ENCODE measurements at regions not wholly inside any gene's neighbourhood (a gene's known extent, or its start where the extent isn't known, plus 50 kb on each side); places are given as distances from the start of the nearest gene placed in this dataset.
"Not testable (repeated sequence)": the region's sequence is repeated elsewhere in the genome, so short reads cannot be mapped to it uniquely, and the experiment has no call there.

DNA sequence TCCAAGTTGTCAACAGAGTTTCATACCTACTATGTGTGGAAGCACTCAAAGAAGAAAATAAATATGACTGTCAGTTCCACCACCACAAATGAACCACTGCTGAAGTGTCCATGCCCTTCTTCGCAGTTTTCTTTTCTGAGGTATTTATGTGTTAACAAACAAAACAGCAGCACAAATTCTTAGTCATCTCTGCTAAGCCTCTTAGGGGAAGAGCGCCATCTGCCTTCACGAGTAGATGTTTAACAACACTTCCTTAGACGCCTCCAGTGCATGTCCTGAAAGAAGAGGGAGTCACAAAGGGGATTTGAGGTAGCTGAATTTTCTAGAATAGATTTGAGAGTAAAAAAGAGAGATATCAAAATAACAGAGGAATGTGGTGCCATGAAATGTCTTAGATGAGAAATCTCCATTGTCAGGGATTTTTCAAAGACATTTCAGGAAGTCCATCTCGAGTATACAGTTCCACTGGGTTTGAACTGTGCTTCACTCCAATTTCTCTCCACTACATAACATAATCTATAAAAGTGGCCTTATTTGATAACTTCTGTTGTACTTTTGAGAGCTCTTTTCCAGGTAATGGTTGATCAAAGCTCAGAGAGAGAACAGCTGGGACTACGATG is 775.3 kb upstream of the POM121L12 start:
- no peak for DNase-seq (ENCODE audit: low spot score)

DNA sequence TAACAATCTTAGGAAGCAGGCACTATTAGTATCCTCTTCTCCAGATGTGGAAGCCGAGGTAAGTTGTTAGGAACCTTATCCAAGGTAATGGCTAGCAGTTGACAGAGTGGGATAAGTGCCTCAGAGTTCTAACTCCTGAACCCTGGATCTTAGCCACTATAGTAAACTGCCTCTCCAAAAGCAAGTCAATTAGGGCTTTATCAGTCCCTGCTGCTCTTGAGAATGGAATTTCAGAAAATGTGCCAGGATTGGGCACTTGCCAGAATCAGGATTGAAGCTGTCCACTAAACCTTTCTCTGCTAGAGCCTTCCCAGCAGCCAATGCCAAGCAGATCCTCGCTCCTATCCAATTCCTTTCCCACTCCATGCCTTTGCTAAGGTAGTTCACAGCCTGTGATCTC is 777.5 kb upstream of the POM121L12 start:
- DNase-seq (ENCODE audit: low spot score): no peak

DNA sequence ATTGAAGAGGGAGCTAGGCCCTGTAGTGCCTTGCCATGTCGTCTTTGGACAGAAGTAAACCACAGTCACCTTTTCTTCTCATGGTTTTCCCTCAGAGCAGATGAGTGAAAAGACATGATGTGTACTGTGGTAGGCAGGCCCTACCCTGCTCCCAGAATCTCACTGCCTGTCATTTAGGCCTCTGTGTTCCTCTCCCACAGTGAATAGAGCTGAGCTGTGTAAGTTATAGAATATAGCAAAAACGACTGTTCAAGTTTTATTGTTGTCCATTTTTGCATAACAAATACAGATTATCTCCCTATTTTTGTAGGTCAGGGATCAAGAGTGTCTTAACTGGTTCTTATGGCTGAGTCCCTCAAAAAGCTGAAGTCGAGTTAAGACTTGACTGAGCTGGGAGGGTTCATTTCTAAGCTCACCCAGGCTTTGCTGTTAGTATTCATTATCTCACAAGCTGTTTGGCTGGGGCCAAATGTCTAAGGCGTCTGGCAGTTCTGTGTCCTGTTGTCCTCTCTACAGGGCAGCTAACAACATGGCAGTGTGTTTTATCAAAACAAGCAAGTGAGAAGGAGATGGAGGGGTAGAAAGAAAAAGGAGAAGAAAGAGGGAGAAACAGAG is 780.9 kb upstream of the POM121L12 start:
- DNase-seq (ENCODE audit: low spot score): no peak

DNA sequence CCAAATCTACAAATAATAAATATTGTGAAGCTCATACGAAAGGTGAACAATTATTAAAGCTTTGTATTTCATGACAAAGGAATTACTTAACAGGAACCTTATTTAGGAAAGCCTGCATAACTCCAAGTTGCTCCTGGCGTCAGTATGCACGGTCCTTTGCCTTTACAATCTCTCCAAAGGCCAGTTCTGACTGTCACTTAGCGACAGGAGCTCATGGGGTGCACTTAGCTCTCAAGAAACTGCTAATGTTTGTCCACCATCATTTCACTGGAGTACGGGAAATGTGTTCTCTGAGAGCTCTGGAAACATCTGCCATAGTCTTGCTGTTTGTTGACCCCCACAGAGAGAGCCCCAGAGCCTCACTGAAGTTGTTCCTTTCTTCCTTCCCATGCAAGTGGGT is 781.5 kb upstream of the POM121L12 start:
- no peak for DNase-seq (ENCODE audit: low spot score)

DNA sequence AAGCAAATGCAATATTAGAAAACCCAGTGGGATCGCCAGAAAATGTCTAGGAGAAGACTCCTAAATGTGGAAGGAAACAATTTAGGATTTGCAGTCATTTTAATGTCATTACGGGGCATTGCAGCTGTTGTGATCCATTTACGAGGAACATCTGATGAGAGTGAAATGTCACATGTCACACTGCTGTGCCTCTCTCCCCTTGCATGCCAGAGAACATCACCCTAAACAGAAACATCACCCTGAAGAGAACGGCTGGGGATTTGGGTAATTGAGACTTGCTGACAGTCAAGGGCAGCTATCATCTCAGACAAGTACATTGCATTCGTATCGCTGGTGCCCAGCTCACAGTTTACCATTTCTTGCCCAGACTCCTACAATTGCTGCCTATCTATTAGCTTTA is 785.7 kb upstream of the POM121L12 start:
- DNase-seq (ENCODE audit: low spot score): no peak

DNA sequence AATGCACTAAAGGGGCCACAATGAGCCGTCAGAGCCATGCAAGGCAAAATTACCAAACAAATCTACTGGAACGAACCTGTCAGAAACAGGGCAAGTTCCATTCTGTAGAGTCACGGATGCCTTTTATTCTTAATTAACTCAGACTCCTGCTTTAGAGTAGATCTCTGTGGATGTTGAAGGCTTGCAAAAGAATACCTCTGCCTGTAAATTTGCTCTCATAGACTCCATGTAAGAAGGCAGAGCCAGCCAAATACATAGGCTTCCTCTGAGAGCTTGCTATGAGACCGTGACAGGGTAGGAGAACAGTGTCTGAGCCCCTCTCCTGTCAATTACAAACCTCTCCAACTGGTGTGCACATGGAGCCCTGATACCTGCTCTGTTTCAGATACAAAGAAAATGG is 787.9 kb upstream of the POM121L12 start:
- DNase-seq (ENCODE audit: low spot score): no peak

DNA sequence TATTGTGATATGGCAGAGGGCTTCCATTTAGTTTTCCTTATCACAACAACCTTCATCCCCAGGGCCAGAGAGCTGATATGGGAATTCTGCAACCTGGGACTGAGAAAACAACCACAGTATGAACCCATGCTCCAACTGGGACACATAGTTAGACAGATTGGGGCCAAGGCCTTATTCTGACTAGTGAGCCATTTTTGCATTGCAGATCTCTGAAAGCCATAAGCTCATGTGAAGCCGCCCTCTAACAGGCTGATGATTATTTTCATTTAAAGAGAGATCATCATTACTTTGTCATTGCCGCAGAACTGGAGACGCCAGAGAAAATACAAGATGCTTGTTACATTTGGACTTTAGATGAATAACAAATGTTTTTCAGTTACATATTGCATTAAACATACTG is 791.7 kb upstream of the POM121L12 start:
- no peak for DNase-seq (ENCODE audit: low spot score)

DNA sequence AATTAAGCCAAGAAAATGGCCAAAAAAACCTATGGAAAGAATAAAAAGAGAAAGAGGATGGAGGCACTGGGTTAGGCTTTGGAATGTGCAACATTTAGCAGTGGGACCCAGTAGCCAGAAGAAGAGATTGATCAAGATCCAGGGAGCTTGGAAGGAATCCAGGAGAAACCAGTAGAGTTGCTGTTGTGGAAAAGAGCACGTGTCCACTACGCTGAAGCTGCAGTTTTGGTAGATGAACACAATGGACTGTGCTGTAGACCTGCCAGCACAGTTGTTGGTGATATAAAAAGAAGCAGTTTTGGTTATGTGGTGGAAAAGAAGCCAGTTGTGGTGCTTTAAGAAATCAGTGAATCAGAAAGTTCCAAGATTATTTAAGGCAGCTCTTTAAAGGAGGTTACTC is 802.2 kb upstream of the POM121L12 start:
- no peak for DNase-seq (ENCODE audit: low spot score)

DNA sequence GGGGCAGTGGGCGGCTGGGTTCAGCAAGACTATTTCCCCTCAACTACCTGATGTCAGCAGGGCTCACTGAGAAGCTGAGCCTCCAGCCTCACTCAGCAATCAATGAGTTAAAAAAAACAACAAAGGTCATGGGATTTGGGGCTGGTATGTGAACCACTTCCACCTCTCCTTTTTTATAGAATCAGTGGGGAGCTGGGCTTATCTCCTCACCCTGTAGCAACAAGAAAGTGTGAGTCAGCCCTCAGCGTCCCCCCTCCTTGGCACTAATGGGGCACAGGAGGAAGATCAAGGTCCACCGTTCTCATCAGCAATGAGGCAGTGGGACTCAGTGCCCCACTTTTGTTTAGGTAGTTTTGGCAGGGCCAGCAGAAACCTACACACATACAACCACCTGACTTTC is 823.5 kb upstream of the POM121L12 start:
- no peak for DNase-seq (ENCODE audit: low spot score)

DNA sequence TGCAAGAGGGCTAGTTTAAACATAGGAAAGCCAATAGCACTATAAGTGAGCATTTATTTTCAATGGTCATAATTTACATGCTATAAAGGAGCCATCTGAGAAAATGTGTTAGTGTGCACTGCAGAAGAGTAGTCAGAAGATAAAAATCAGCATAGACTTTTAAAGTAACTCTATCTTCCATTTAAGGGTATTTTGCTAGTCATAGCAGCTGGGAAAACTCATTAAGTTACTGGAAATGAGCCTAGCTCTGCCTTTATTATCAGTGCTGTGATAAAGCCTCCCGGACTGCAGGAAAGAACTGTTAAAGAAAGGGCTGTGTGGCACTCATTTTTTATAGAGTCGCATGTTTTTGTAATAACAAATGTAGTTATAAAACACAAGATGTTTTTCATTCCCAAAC is 825.8 kb upstream of the POM121L12 start:
- no peak for DNase-seq (ENCODE audit: low spot score)

DNA sequence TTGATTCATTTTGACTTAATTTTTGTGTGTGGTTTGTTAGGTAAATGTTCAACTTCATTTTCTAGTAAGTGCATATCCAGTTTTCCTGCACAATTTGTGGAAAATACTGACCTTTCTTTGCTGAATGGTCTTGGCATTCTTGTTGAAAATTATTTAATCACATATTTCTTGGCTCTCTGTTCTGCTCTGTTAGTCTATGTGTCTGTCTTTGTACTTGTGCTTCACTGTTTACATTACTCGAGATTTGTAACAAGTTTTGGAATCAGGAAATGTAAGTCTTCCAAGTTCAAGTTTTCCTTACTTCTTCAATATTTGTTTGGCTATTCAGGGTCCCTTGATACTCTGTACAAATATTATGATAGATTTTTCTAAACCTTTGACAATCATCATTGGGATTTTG is 838.2 kb upstream of the POM121L12 start:
- DNase-seq (ENCODE audit: low spot score): no peak

DNA sequence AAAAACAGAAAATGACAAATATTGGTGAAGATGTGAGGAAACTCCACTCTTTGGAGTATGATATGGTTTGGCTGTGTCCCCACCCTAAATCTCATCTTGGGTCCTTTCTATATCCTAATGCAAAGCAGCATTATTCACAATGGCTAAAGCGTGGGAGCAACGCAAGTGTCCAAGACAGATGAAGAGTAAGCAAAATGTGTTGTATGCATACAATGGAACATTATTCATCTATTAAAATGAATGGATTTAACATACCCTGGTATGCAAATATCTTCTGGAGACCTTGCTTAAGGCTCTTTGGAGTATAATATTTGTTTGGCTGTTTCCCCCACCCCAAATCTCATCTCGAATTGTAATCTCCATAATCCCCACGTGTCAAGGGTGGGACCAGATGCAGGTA is 839.8 kb upstream of the POM121L12 start:
- no peak for DNase-seq (ENCODE audit: low spot score)

DNA sequence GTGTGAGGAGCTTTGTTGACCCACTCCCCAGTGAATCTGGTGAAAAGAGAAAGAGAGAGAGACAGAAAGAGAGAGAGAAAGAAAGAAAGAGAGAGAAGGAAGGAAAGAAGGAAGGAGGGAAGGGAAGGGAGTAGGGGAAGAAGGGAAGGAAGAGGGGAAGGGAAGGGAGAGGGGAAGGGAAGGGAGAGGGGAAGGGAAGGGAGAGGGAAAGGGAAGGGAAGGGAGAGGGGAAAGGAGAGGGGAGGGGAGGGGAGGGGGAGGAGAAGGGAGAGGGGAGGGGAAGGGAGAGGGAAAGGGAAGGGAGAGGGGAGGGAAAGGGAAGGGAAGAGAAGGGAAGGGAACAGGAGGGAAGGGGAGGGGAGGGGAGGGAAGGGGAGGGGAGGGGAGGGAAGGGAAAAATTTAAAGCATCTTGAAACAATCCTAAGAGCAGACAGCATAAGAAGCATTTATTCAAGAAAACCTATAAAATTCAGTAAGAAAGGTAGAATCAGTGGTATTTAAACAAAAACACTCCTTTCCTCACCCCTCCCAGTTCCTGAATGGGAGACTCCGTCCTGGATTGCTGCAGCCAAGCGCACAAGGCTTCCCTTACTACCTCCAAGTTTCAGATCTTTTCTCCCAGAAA is 846.2 kb upstream of the POM121L12 start:
- no peak for DNase-seq (ENCODE audit: low spot score)

DNA sequence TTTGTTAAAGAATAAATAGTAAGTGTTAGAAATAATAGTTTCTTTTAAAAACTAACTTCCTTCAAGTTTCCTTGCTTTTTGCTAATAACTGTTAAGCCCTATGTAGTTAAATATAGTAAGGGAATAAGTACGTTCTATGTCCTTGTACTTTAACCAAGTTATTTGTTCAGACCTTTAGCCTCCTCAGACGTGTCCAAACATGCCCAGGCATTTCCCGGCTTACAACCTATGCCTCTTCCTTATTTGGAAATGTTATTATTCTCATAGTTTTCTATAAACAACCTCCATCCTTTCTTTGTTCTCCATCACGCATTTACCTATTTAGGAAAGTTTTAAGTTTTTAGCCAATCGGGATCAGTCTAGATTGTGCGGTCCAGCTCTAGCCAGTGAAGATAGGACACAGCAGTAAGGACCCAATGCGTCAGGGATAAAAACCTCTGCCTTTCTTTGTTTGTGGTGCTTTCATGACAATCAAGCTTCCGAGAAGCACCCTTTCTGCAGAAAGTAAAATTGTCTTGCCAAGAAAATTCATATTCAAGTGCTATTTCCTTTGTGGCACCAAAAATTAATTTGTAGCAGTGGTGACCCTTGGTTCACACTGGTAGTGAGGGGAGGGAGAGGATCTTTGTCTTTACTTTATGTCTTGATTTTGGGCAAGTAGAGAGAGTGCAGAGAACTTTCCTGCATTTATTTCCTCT is 851.3 kb upstream of the POM121L12 start:
- DNase-seq (ENCODE audit: low spot score): no peak

DNA sequence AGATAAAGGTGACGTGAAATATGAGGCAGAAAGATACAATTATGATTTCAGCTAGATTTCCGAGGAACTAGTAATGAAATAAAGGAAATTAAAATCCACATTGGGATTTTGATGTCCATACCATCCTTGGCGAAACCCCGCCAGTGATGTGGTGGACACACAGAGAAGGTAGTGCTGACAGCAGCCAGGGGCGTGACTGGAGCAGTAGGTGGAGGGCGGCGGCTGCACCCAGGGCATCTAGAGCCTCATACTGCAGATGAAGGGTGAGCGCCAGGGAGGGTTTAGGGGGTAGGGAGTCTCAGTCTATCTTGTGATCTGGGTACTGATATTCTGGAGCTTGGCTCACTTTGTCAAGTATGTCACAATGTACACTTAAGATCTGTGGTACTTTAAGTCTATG is 855.5 kb upstream of the POM121L12 start:
- no peak for DNase-seq (ENCODE audit: low spot score)

DNA sequence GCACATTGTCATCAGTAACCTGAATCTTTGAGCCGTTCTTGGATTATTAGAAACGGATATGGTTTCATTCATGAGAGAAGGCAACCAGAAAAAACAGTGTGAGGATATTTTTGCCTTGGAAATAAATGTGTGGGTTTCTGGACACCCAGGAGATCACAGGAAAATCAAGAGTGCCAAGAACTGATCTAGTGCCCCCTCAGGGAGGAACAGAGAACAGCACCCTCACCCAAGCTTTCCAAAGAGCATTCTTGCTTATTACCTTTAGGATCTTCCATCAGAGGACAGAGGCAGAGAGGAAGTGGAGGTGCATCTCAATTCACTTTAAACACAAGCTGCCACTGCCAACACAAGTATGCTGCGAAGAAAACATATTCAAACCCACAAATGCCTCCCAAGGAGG is 851.5 kb upstream of the COBL start:
- no peak for DNase-seq (ENCODE audit: low spot score)

DNA sequence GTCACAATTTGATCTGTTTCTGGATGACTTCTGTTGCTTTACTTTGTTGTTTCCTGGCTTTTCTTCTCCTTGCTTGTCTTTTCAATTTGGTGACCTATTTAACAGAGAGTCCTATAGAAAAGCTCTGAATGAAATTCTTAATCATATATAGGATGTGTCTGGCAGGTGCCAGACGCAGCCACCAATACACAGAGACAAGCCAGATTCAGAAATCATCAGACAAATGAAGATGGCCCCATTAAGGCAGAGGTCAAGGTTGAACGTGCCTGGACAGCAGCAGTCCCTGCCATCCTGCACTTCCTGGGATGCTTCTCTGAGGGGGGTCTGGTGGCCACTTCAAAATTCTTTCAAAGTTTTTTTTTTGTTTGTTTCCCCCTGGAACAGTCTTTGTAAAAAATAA is 846.7 kb upstream of the COBL start:
- DNase-seq (ENCODE audit: low spot score): no peak

DNA sequence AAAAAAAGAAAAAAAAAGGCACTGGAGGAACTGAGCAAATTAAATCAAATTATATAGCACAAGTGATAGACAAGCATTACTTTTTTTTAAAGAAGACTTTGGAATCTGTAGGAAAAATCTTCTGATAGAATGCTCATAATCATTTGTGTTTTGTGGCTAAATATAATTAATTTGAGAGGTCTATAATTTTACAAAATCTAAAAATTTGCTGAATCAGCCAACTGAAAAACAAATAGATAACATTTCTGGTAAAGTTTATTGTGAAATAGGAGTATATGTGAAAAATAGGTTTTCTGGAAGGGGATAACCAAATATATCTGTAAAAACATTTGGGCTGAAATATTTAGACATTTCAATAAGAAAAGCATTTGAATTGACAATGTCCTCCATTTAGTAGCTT is 844.9 kb upstream of the COBL start:
- no peak for DNase-seq (ENCODE audit: low spot score)

DNA sequence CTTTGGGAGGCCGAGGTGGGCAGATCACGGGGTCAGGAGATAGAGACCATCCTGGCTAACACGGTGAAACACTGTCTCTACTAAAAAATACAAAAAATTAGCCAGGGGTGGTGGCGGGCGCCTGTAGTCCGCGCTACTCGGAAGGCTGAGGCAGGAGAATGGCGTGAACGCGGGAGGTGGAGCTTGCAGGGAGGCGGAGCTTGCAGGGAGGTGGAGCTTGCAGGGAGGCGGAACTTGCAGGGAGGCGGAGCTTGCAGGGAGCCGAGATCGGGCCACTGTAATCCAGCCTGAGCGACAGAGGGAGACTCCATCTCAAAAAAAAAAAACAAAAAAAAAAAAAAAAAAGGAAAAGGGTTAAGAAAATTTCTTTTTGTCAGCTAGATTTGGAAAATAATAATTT is 842.8 kb upstream of the COBL start:
- DNase-seq (ENCODE audit: low spot score): not testable (repeated sequence)

DNA sequence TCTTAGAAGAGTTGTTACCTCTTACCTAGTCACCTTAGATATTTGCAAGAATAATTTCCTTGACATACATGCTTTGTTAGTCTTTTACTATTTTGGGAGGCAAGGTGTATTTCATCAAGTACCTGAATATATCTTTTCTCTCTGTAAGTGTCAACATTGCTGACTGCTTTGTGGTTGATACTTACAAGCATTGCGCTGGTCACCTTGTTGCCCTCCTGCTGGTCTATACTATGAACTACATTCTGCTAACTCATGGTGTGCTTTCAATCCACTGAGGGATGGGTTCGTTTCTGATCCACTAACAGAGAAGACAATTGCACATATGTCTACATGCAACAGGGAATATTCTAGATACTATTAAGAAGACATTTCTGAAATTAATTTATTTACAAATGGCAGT is 837.8 kb upstream of the COBL start:
- DNase-seq (ENCODE audit: low spot score): no peak

DNA sequence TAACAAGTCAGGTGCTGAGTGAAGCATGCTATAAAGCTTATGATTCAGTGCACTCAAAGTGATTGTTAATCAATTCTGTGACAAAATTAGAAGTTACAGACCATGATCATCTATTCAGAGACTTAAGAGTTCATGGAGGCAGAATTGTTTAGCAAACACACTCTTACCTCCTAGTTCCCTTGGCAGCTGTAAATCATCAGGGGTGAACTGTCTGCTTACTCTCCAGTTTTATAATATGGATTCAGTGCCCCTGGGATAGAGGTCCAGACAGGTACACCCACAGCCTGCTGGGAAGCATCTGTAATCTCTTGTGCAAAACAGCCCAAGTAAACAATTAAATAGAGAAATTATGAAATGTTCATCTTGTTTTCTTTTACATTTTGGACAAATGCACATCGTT is 835.0 kb upstream of the COBL start:
- DNase-seq (ENCODE audit: low spot score): no peak

DNA sequence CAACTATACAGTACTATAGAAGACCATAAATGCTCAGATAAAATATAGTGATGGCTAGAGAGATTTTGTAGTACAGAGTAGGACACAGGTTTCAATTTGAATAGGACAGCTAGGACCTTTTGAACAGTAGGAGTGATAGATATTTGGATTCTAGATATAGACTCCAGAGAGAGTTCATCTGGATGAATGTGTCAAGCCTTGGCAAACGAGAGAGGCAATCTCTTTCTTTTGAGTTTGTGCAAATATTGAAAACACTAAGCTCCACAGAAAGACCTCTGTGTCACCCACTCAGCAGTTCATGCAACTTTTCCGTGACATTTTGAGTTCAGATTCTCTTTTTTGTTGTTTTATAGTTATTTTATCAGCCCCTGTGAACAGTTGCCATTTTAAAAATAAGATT is 834.3 kb upstream of the COBL start:
- DNase-seq (ENCODE audit: low spot score): no peak

DNA sequence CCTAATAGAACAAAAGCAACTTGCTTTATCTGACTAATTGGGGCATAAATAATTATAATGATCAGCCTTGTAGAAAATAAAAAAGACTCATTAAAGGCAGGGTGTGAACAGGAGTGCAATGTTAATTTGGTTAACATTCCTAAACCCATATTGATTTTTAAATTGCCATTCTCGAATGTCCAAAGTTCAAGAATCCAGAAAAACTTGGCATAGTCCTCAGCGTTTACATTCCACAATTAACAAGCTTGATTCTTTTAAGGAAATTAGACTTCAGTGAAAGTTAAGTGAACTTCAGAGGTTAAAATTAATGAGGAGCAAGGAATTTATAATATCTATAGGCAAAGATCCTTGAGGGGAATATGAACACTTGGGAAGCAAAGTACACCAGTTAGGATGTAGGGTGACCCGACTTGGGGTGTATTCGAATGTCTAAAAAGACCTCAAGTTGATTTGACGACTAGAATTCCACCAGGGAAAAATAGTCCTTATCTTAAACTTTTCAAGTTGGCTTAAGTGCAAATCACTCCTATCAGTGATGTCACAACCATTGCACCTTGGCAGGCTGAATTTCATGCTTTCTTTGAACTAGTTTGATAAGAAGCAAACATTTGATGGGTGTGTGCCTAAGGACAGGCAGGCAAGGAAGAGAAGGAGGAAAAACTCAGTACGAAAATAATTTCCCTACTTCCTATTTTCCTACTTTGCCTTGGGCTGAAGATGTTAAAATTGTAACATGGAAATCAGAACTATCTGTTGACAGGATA is 830.4 kb upstream of the COBL start:
- DNase-seq (ENCODE audit: low spot score): no peak
